HG03469 (cell line): ENCODE measurements at regions not wholly inside any gene's neighbourhood (a gene's known extent, or its start where the extent isn't known, plus 50 kb on each side); places are given as distances from the start of the nearest gene placed in this dataset.

Experiments used
- ATAC-seq: cut with Tn5 transposase; IDR thresholded peaks from one replicate; pipeline ENCODE4 v1.9.1; 2021; ENCODE audit warnings: mild to moderate bottlenecking, moderate library complexity, moderate number of reproducible peaks; ENCODE audit not compliant: unreplicated experiment

GRCh38 chr2:37588316-37588777, 83.1 kb downstream of the CDC42EP3 start:
- no peak for ATAC-seq

- ATAC-seq = no peak
These were observed 82.1 kb downstream of the CDC42EP3 start for GRCh38 chr2:37589298-37589697.

GRCh38 chr2:37590119-37590571, 81.3 kb downstream of the CDC42EP3 start:
- no peak for ATAC-seq
